Neutrophil (primary cell): ENCODE measurements at regions not wholly inside any gene's neighbourhood (a gene's known extent, or its start where the extent isn't known, plus 50 kb on each side); places are given as distances from the start of the nearest gene placed in this dataset.

Experiments used
- H3K27ac ChIP-seq: fragments of 200-600 bp; sonication (generic); 2 replicates; pipeline ENCODE4 v1.5.1; 2016; ENCODE audit warnings: mild to moderate bottlenecking, moderate library complexity
- H3K27me3 ChIP-seq: fragments of 200-600 bp; sonication (generic); 2 replicates; pipeline ENCODE4 v1.6.0; 2016; ENCODE audit warnings: mild to moderate bottlenecking
- H3K36me3 ChIP-seq: fragments of 200-600 bp; sonication (generic); 2 replicates; pipeline ENCODE4 v1.5.1; 2017
- H3K4me1 ChIP-seq, 2 experiments: fragments of 200-600 bp in 1 of 2; sonication (generic) in 1 of 2; 1 replicate in 1 of 2; 2 replicates in 1 of 2; pipeline versions ENCODE4 v1.5.1 to v1.6.1; 2013 to 2016; ENCODE audit warnings: low read depth in 1 of 2, low read length in 1 of 2, mild to moderate bottlenecking in 1 of 2, moderate library complexity in 1 of 2; ENCODE audit not compliant: control insufficient read depth in 1 of 2, insufficient read depth in 1 of 2
- H3K4me3 ChIP-seq, 2 experiments: fragments of 200-600 bp in 1 of 2; sonication (generic) in 1 of 2; 1 replicate in 1 of 2; 2 replicates in 1 of 2; pipeline ENCODE4 v1.5.1; 2013 to 2016; ENCODE audit warnings: low read depth in 1 of 2, low read length in 1 of 2, mild to moderate bottlenecking in 1 of 2, moderate library complexity in 1 of 2
- H3K9me3 ChIP-seq: fragments of 200-600 bp; sonication (generic); 2 replicates; pipeline ENCODE4 v1.5.1; 2016
- CTCF ChIP-seq: fragments of 200-600 bp; sonication (generic); IDR thresholded peaks from 2 replicates; pipeline ENCODE4 v1.5.1; 2016; ENCODE audit warnings: antibody characterized with exemption

- TF ChIP-seq CTCF = no peak
- H3K4me1 ChIP-seq = no peaks in the 10 kb centered on the region
- no peaks in the 10 kb centered on the region for H3K27me3 ChIP-seq
- H3K36me3 ChIP-seq = no peaks in the 10 kb centered on the region
- no peak overlapping the region for H3K27ac ChIP-seq
- H3K4me3 ChIP-seq = no peak overlapping the region
- H3K9me3 ChIP-seq = no peaks in the 10 kb centered on the region
These were observed 618.3 kb downstream of the MRPL39 start for GRCh38 chr21:24988941-24989340.

- Histone ChIP-seq H3K9me3 (no peaks in the 10 kb centered on the region), H3K27ac (no peak overlapping the region), H3K4me3 (no peak overlapping the region), H3K27me3 (no peaks in the 10 kb centered on the region), H3K36me3 (no peaks in the 10 kb centered on the region), H3K4me1 (no peaks in the 10 kb centered on the region)
- TF ChIP-seq CTCF = no peak
These were observed 631.0 kb downstream of the MRPL39 start for GRCh38 chr21:24976238-24976637.

GRCh38 chr21:24969068-24969467 is 638.2 kb downstream of the MRPL39 start:
- H3K9me3 ChIP-seq = no peaks in the 10 kb centered on the region
- no peaks in the 10 kb centered on the region for H3K27me3 ChIP-seq
- H3K4me3 ChIP-seq = no peak overlapping the region
- no peaks in the 10 kb centered on the region for H3K4me1 ChIP-seq
- no peaks in the 10 kb centered on the region for H3K36me3 ChIP-seq
- no peak overlapping the region for H3K27ac ChIP-seq
- no peak for TF ChIP-seq CTCF

GRCh38 chr21:24955275-24955961 is 651.9 kb downstream of the MRPL39 start:
- Histone ChIP-seq H3K9me3 (no peaks in the 10 kb centered on the region), H3K27me3 (no peaks in the 10 kb centered on the region), H3K4me1 (no peaks in the 10 kb centered on the region), H3K36me3 (no peaks in the 10 kb centered on the region), H3K4me3 (no peak overlapping the region), H3K27ac (no peak overlapping the region)
- no peak for TF ChIP-seq CTCF

- H3K27ac ChIP-seq = no peak overlapping the region
- H3K27me3 ChIP-seq = no peaks in the 10 kb centered on the region
- no peaks in the 10 kb centered on the region for H3K4me1 ChIP-seq
- no peak overlapping the region for H3K4me3 ChIP-seq
- no peaks in the 10 kb centered on the region for H3K9me3 ChIP-seq
- H3K36me3 ChIP-seq = no peaks in the 10 kb centered on the region
- TF ChIP-seq CTCF = no peak
These were observed 659.1 kb downstream of the MRPL39 start for GRCh38 chr21:24948186-24948585.
